ENCODE measurements at regions not wholly inside any gene's neighbourhood (a gene's known extent, or its start where the extent isn't known, plus 50 kb on each side); places are given as distances from the start of the nearest gene placed in this dataset.
A peak's percentile ranks its signal among the peaks of the same experiment; 100 is the strongest.

DNA sequence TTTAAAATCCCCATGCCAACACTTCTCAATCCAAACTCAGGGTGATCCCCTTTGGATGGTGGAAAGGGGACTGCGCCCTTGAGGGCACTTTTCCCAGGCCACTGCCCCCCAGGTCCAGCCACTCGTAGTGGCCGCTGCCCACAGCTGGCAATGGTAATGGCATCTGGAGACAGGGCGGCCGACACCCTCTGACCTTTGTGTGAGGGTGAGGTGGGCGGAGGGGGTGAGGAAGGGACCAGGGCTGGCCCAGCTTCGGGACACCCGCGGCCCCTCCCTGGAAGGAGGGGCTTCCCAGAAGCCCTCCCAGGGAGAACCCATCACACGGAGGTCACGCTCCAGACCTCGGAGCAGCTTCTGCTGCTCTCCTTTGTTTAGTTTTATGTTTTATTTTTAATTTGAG, 289.7 kb downstream of the FOXL1 start:
- Mint-ChIP-seq H3K4me1 (ENCODE audit: low read depth, unreplicated experiment) (no peaks in the 10 kb centered on the region), H3K27me3 (ENCODE audit: low read depth, unreplicated experiment) (peaks cover 51% of the 10 kb centered on the region), H3K9me3 (ENCODE audit: unreplicated experiment) (peaks cover 11% of the 10 kb centered on the region), H3K27ac (ENCODE audit: unreplicated experiment) (no peak overlapping the region), H3K4me3 (ENCODE audit: unreplicated experiment) (no peak overlapping the region), H3K36me3 (ENCODE audit: low read depth, unreplicated experiment) (peaks cover 5% of the 10 kb centered on the region)
- Histone ChIP-seq H3K79me2 (ENCODE audit: insufficient read depth, low read length) (no peaks in the 10 kb centered on the region), H3K27ac (ENCODE audit: low read depth, low read length) (no peak overlapping the region), H3K4me2 (ENCODE audit: low read length) (no peak overlapping the region), H3K9me3 (ENCODE audit: insufficient read depth, low read depth, low read length) (peaks cover 13% of the 10 kb centered on the region), H3K36me3 (ENCODE audit: insufficient read depth, low read length) (no peaks in the 10 kb centered on the region), H4K20me1 (ENCODE audit: insufficient read depth, low read length) (no peaks in the 10 kb centered on the region), H2AFZ (ENCODE audit: low read depth, low read length) (no peak overlapping the region), H3K4me3 (ENCODE audit: insufficient read depth, low read depth, low read length) (no peak overlapping the region), H3K4me1 (ENCODE audit: insufficient read depth, low read length) (peaks cover 4% of the 10 kb centered on the region), H3K9ac (ENCODE audit: low read length) (no peak overlapping the region), H3K27me3 (ENCODE audit: insufficient read depth, low read length) (no peaks in the 10 kb centered on the region)
- TF ChIP-seq, protein P1, sequence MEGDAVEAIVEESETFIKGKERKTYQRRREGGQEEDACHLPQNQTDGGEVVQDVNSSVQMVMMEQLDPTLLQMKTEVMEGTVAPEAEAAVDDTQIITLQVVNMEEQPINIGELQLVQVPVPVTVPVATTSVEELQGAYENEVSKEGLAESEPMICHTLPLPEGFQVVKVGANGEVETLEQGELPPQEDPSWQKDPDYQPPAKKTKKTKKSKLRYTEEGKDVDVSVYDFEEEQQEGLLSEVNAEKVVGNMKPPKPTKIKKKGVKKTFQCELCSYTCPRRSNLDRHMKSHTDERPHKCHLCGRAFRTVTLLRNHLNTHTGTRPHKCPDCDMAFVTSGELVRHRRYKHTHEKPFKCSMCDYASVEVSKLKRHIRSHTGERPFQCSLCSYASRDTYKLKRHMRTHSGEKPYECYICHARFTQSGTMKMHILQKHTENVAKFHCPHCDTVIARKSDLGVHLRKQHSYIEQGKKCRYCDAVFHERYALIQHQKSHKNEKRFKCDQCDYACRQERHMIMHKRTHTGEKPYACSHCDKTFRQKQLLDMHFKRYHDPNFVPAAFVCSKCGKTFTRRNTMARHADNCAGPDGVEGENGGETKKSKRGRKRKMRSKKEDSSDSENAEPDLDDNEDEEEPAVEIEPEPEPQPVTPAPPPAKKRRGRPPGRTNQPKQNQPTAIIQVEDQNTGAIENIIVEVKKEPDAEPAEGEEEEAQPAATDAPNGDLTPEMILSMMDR (IDR thresholded peaks at IDR 0.05; ENCODE audit: insufficient read depth, low read depth, low read length): no peak
- FAIRE-seq (no peak), DNase-seq (ENCODE audit: low read depth) (no peak)

DNA sequence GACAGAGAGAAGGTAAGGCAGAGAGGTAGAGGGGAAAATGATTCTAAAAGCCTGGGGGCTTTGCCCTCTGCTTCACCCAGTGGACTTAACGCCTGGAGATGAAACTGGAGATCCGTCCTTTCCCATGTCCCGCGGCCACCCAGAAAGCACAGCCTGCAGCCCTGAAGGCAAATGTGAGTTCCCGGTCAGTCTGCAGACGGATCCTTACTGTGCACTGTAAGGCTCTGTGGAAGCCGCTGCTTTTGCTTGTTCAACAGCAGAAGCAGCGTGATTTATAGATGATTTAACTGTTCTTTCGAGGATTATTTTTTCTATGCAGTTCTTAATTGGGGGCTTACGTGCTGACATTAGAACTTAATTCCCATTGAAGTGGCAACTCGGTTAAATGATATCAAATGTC, 290.4 kb downstream of the FOXL1 start:
- TF ChIP-seq, protein P1 (IDR thresholded peaks at IDR 0.05; ENCODE audit: insufficient read depth, low read depth, low read length): no peak
- no peak for TF ChIP-seq EZH2 (IDR thresholded peaks at IDR 0.05; ENCODE audit: insufficient read depth, low read length)
- Mint-ChIP-seq H3K4me1 (ENCODE audit: low read depth, unreplicated experiment) (no peaks in the 10 kb centered on the region), H3K27ac (ENCODE audit: unreplicated experiment) (no peak overlapping the region), H3K36me3 (ENCODE audit: low read depth, unreplicated experiment) (peaks cover 5% of the 10 kb centered on the region), H3K27me3 (ENCODE audit: low read depth, unreplicated experiment) (peaks cover 46% of the 10 kb centered on the region), H3K4me3 (ENCODE audit: unreplicated experiment) (no peak overlapping the region), H3K9me3 (ENCODE audit: unreplicated experiment) (peaks cover 15% of the 10 kb centered on the region)
- H4K20me1 ChIP-seq (ENCODE audit: insufficient read depth, low read length): no peaks in the 10 kb centered on the region
- no peak overlapping the region for H2AFZ ChIP-seq (ENCODE audit: low read depth, low read length)
- no peak overlapping the region for H3K27ac ChIP-seq (ENCODE audit: low read depth, low read length)
- no peak for DNase-seq (ENCODE audit: low read depth)
- H3K27me3 ChIP-seq (ENCODE audit: insufficient read depth, low read length): no peaks in the 10 kb centered on the region
- H3K36me3 ChIP-seq (ENCODE audit: insufficient read depth, low read length): no peaks in the 10 kb centered on the region
- FAIRE-seq: no peak
- no peak overlapping the region for H3K4me2 ChIP-seq (ENCODE audit: low read length)
- H3K79me2 ChIP-seq (ENCODE audit: insufficient read depth, low read length): no peaks in the 10 kb centered on the region
- H3K4me1 ChIP-seq (ENCODE audit: insufficient read depth, low read length): peaks cover 4% of the 10 kb centered on the region
- no peak overlapping the region for H3K9ac ChIP-seq (ENCODE audit: low read length)
- no peak overlapping the region for H3K4me3 ChIP-seq (ENCODE audit: insufficient read depth, low read depth, low read length)
- H3K9me3 ChIP-seq (ENCODE audit: insufficient read depth, low read depth, low read length): peaks cover 14% of the 10 kb centered on the region

DNA sequence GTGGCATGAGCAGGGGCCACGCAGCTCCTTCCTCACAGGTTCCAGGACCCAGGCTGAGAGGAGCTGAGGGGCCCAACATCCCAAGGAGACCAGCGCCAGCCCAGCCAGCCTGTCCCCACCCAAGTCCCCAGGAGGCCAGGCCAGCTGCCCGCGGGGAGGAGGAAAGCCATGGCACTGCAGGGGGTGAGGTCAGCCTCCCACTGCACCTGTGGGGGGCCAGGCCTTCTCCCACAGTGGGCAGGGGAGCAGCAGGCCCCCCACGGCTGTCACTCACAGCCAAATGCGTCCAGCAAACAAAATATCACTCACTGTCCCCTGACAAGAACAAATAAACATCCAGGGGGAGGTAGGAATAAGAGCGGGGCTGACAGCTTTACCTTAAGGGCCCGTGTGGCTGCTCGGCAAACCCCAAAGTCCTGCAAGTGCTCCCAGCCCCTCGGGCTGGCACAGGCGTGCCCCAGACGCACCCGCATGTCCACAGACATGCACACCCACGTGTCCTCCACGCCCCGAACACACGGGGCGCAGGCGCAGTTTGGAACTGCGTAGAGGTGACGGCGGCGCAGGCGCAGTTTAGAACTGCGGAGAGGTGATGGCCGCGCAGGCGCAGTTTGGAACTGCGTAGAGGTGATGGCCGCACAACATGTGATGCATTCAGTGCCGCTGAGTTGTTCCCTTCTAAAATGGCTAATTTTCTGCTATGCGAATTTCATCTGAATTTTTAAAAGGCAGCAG, 291.1 kb downstream of the FOXL1 start:
- Mint-ChIP-seq H3K9me3 (ENCODE audit: unreplicated experiment) (peaks cover 18% of the 10 kb centered on the region), H3K4me3 (ENCODE audit: unreplicated experiment) (peak overlapping the region; percentile 15), H3K27me3 (ENCODE audit: low read depth, unreplicated experiment) (peaks cover 45% of the 10 kb centered on the region), H3K4me1 (ENCODE audit: low read depth, unreplicated experiment) (no peaks in the 10 kb centered on the region), H3K36me3 (ENCODE audit: low read depth, unreplicated experiment) (peaks cover 5% of the 10 kb centered on the region), H3K27ac (ENCODE audit: unreplicated experiment) (no peak overlapping the region)
- Histone ChIP-seq H3K27ac (ENCODE audit: low read depth, low read length) (no peak overlapping the region), H3K9ac (ENCODE audit: low read length) (no peak overlapping the region), H3K4me2 (ENCODE audit: low read length) (no peak overlapping the region), H3K4me1 (ENCODE audit: insufficient read depth, low read length) (peaks cover 4% of the 10 kb centered on the region), H4K20me1 (ENCODE audit: insufficient read depth, low read length) (no peaks in the 10 kb centered on the region), H2AFZ (ENCODE audit: low read depth, low read length) (no peak overlapping the region), H3K27me3 (ENCODE audit: insufficient read depth, low read length) (no peaks in the 10 kb centered on the region), H3K9me3 (ENCODE audit: insufficient read depth, low read depth, low read length) (peaks cover 14% of the 10 kb centered on the region), H3K36me3 (ENCODE audit: insufficient read depth, low read length) (no peaks in the 10 kb centered on the region), H3K79me2 (ENCODE audit: insufficient read depth, low read length) (no peaks in the 10 kb centered on the region), H3K4me3 (ENCODE audit: insufficient read depth, low read depth, low read length) (no peak overlapping the region)
- FAIRE-seq (no peak), DNase-seq (ENCODE audit: low read depth) (no peak)
- TF ChIP-seq, protein P1 (IDR thresholded peaks at IDR 0.05; ENCODE audit: insufficient read depth, low read depth, low read length): no peak
- no peak for TF ChIP-seq EZH2 (IDR thresholded peaks at IDR 0.05; ENCODE audit: insufficient read depth, low read length)

Data from astrocyte (in vitro differentiated cells and primary cell).